Neural progenitor cell (in vitro differentiated cells): ENCODE measurements at regions not wholly inside any gene's neighbourhood (a gene's known extent, or its start where the extent isn't known, plus 50 kb on each side); places are given as distances from the start of the nearest gene placed in this dataset.

Experiments used
- CTCF ChIP-seq: fragments of 200-600 bp; sonication (generic); IDR thresholded peaks from 2 replicates; pipeline ENCODE4 v1.5.1; 2017; ENCODE audit warnings: antibody characterized with exemption, mild to moderate bottlenecking
- EZH2 ChIP-seq: fragments of 200-600 bp; sonication (generic); IDR thresholded peaks from 2 replicates; pipeline ENCODE4 v1.6.1; 2017; ENCODE audit warnings: antibody characterized with exemption, mild to moderate bottlenecking, moderate library complexity

- TF ChIP-seq EZH2 (no peak), CTCF (no peak)
Observed at GRCh38 chr3:82078246-82078645, 316.8 kb upstream of the GBE1 start.
